ELR (cell line): ENCODE measurements at regions not wholly inside any gene's neighbourhood (a gene's known extent, or its start where the extent isn't known, plus 50 kb on each side); places are given as distances from the start of the nearest gene placed in this dataset.
"Not testable (repeated sequence)": the region's sequence is repeated elsewhere in the genome, so short reads cannot be mapped to it uniquely, and the experiment has no call there.

ENCODE experiments used
- DNase-seq: peaks from one replicate; pipeline ENCODE4 v3.0.0-alpha.2; 2015; ENCODE audit warnings: low read depth

DNA sequence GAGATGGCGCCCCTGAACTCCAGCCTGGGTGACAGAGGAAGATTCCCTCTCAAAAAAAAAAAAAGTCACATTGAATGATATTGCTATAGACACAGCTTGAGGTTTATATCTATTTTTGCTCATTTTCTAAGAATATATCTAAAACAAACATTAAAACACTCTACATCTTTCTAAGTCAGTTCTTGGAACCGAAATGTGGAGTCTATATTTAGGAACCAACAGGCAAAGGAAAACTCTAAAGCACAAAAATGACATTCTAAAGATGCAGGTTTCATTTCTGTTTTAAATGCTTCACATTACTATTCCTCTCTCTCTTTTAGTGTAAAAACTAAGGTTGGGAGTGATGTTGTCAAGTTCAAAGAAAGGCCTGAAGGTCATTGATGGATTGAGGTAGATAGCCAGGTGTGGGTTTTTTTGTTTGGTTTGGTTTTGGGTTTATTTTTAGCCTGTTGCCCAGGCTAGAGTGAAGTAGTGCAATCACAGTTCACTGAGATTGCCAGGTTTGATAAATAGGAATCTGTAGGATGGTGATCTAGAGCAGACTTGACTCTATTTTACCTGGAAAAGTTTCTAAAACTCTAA lies 194.0 kb upstream of the RBBP8 start:
- DNase-seq = no peak

GRCh38 chr18:22739789-22740188 lies 193.3 kb upstream of the RBBP8 start:
- no peak for DNase-seq

GRCh38 chr18:22741318-22741717 lies 191.8 kb upstream of the RBBP8 start:
- no peak for DNase-seq

DNA sequence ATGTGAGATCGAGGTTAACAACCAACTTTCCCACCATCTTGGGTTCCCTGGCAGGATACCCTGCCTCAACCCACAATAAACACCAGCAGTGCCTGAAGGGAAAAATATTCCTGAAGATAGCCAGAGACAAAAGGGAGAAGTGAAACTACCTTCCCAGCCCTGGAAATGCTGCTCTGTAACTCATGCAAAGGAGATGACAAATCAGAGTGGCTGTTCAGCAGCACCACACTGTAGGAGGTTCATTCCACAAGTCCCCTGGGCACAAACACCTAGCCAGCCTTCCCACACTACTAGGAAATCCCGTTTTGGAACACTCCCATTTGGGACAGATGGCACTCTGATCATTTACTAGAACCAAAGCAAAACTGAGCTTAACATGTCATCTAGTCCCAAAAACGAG lies 190.7 kb upstream of the RBBP8 start:
- peak; percentile 2 for DNase-seq

- no peak for DNase-seq
Measured at GRCh38 chr18:22745966-22746365, 187.2 kb upstream of the RBBP8 start.

- no peak for DNase-seq
Measured at GRCh38 chr18:22752014-22752413, 181.1 kb upstream of the RBBP8 start.

- no peak for DNase-seq
Measured at GRCh38 chr18:22753130-22753831, 179.8 kb upstream of the RBBP8 start.

DNA sequence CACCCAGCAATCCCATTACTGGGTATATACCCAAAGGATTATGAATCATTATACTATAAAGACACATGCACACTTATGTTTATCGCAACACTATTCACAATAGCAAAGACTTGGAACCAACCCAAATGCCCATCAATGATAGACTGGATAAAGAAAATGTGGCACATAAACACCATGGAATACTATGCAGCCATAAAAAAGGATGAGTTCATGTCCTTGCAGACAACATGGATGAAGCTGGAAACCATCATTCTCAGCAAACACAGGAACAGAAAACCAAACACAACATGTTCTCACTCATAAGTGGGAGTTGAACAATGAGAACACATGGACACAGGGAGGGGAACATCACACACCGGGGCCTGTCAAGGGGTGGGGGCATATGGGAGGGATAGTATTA lies 169.1 kb upstream of the RBBP8 start:
- not testable (repeated sequence) for DNase-seq

DNA sequence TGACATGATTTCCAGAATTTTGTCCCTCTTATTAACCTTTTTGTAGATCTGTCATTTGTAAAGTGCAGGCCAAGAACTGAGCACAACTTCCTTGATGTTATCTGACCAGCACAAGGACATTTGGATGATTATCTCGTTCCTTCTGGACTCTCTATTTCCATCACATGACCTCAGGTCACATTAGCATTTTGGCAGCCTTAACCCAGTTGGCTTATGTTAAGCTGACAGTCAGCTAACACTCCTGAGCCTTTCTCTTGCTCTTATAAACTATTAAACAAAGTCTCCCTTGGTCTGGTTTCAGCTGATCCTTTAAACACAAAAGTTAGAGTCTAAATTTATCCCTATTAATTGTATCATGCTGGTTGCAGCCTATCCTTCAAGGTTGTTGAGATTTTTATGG lies 167.2 kb upstream of the RBBP8 start:
- DNase-seq = no peak

GRCh38 chr18:22767653-22768052 lies 165.5 kb upstream of the RBBP8 start:
- no peak for DNase-seq

DNA sequence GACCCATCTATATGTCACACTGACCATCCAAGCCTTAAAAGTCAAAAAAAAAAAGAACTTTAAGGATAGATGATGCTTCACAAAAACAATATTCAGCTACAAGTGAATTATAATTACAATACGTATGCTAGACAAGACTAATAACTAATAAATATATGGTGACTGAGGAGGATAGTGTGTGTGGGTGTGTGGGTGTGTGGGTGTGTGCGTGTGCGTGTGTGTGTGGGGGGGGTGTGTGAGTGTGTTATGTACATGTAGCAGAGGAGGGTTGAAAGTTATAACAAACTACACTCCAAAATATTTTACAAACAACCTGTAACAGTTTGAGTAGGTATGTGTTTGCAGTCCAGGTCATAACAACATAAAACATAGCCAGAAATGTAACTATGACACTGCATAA lies 159.2 kb upstream of the RBBP8 start:
- DNase-seq = no peak

DNA sequence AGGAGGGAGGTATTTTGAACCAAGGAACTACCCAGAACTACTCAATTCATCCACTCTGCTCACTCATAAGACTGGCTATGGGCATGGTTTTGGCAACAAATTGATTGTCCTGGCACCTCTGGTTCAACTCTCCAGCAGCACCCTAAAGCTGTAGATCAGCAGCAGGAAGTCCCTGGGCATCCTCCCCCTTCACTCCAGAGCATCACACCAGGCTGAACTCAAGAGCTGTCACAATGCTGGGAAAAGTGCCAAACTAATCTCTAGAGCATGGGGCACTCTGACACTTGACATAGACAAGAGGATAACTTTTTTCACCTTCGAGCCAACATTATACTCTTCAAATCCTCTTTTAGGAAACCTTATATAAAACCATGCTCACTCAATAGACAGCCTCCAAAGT lies 154.1 kb upstream of the RBBP8 start:
- no peak for DNase-seq

DNA sequence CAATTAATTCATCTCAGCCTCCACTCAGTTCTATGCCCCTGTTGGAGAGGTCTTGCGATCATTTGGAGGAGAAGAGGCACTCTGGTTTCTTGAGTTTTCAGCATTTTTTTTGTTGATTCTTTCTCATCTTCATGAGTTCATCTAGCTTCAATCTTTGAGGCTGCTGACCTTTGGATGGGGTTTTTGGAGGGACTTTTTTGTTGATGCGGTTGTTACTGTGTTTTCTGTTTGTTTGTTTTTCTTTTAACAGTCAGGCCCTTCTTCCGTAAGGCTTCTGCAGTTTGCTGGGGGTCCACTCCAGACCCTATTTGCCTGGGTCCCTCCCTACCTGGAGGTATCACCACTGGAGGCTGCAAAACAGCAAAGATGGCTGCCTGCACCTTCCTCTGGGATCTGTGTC lies 149.9 kb upstream of the RBBP8 start:
- no peak for DNase-seq

DNA sequence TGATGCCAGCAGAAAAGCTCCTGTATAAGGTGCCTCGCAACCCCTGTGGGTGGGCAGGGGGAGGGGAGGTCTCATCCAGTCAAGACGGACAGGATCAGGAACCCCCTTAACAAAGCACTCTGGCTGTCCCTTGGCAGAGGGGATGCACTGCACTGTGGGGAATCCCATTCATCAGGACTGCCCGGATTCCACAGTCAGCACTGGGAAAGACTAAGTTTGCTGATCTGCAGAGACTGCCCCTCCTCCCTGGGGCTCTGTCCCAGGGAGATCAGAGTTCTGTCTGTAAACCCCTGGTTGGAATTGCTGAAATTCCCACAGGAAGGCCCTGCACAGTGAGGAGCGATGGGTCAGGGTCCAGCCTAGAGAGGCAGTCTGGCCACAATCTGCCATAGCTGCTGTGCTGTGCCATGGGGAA lies 149.5 kb upstream of the RBBP8 start:
- DNase-seq = no peak

DNA sequence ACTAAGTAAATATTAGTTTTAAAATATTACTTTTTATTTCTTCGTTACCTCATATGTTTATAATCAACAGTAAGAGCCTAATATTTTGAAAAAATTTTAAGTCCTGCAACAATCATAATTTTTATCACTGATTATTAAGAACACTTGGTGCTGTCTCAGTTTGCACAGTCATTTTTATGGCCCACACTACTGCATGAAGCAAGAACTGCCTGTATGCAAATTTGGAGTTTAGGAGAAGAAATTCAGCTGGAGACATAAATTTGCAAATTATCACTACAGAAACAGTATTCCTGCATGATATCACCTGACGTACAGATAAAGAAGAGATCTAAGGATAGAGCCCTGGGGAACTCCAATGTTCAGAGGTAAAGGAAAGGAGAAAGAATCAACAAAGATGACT lies 144.1 kb upstream of the RBBP8 start:
- DNase-seq = no peak

DNA sequence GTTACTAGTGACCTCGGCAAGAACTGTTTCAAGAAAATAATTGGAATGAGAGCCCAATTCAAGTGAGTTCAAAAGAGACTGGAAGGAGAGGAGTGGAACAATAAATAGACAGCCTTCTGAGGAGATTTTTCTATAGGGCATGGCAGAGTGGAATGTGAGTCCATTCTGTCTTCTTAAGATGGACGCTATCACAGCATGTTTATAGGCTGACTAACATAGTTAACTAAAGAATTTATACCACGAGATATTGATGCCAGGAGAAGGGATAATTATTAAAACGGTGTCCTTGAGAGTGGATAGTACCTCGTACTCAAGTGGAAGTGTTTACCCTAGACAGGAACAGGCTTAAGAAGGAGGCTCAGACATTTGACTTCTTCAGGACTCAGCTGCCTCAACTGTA lies 143.5 kb upstream of the RBBP8 start:
- DNase-seq = no peak

- DNase-seq = no peak
Measured at GRCh38 chr18:22790545-22791309, 142.4 kb upstream of the RBBP8 start.

GRCh38 chr18:22791310-22791610 lies 141.9 kb upstream of the RBBP8 start:
- no peak for DNase-seq

DNA sequence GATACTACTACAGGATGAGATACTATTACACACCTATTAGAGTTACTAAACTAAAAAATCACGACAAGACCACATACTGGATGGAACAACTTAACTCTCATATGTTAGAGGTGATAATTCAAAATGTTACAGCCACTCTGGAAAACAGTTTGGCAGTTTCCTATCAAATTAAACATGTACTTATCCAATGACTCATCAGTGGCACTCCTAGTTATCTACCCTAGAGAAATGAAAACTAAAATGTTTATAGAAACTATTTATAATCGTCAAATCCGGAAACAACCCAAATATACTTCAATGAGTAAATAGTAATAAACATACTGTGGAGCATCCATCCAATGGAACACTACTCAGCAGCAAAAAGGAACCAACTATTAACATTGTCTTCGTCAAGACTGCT lies 137.0 kb upstream of the RBBP8 start:
- no peak for DNase-seq

DNA sequence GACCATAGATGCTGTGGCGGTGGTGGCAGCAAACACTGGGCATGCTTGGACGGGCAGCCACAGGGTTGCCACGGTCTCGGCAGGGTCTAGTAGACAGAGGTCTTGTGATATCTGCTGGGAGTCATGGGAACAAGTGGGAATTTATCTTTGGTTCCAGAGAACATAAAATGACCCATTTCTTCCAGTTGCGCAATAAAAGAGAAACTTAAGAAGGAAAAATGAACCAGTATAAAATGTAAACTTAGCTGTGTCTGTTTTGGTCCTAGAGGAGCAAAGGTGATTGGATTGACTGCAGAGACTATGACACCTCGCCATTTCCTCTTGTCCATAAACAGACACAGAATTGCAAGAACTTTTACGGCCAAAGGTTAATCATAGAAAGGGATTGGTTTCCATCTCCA lies 132.6 kb upstream of the RBBP8 start:
- no peak for DNase-seq

GRCh38 chr18:22813648-22814328 lies 119.3 kb upstream of the RBBP8 start:
- DNase-seq = peak; percentile 58

DNA sequence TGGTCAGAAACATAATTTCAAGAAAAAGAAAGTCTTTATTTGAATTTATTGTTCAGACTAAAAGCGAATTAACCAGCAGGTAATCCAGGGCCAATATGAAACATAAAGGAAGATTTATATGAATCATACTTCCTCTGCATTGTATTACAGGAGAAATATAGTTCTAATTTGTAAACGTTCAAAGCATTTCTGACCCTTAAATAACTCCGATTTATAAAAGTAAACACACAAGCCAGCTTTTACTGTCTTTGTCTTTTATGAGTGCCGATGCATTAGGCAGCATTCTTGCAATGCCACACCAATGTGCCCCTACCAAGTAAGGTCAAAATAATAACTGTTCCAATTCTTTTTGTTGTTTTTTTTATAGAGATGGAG lies 118.8 kb upstream of the RBBP8 start:
- no peak for DNase-seq
